ENCODE measurements at regions not wholly inside any gene's neighbourhood (a gene's known extent, or its start where the extent isn't known, plus 50 kb on each side); places are given as distances from the start of the nearest gene placed in this dataset.
A peak's percentile ranks its signal among the peaks of the same experiment; 100 is the strongest.

DNA sequence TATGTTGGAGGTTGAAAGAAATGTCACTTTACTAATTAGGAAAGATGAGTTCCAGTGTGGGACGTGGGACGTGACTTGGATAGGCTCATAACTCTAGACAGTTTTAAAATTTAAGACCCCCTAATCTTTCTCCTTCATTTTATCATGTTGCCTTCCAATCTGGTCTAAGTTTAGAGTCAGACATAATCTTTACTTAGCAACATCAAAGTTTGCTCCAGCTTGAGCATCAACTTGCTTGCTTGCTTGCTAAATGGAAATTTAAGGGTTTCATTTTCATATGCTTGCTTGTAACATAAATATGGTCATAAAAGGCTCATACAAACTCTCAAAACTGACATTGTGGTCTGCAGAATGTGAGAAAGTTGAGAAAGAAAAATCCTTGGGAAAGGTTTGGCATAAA is 428.9 kb downstream of the EPHA4 start:
- no peak for FAIRE-seq
- DNase-seq (ENCODE audit: extremely low spot score, insufficient read length, low read depth), result no peak

DNA sequence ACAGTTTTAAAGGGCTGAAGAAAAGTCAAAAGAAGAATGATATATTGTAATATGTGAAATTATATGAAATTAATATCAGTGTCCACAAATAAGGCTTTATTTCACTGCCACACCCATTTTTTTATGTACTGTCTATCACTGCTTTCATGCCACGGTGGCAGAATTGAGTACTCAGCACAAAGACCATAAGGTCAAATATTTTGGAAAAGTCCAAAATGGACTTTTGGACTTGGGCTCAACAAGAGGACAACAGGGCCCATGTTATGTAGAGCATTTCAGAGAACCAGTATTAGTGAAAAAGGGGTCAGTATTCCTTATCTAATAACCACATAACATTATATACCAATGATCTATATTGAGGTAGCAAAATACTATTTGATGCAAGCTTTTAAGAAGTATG is 427.2 kb downstream of the EPHA4 start:
- DNase-seq (ENCODE audit: extremely low spot score, insufficient read length, low read depth), result no peak

GRCh38 chr2:221145396-221145795 is 426.7 kb downstream of the EPHA4 start:
- no peak for DNase-seq (ENCODE audit: extremely low spot score, insufficient read length, low read depth)
- no peak for FAIRE-seq

More for the DNA sequence above, 427.2 kb downstream of the EPHA4 start:
- no peak for FAIRE-seq

GRCh38 chr2:221153226-221153625 is 418.9 kb downstream of the EPHA4 start:
- no peak for FAIRE-seq
- DNase-seq (ENCODE audit: extremely low spot score, insufficient read length, low read depth), result no peak

DNA sequence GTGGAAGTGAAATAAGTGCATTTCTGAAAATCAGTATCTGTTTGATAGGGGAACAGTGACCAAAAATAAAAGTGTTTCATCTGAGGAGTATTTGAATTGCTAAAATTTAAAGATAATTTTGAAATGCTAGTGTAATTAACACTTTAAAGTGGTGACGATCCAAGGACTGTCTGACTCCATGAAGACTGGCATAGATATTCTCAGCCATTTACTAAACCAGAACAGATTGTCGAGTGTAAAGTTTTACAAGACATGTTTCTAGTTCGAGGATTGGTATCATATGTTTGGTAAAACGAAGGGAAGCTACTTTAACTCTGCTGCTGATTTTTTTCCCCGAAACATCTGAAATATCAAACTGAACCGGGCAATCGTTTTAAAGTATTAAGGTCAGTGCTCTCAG is 417.9 kb downstream of the EPHA4 start:
- FAIRE-seq (no peak), DNase-seq (ENCODE audit: extremely low spot score, insufficient read length, low read depth) (no peak)

DNA sequence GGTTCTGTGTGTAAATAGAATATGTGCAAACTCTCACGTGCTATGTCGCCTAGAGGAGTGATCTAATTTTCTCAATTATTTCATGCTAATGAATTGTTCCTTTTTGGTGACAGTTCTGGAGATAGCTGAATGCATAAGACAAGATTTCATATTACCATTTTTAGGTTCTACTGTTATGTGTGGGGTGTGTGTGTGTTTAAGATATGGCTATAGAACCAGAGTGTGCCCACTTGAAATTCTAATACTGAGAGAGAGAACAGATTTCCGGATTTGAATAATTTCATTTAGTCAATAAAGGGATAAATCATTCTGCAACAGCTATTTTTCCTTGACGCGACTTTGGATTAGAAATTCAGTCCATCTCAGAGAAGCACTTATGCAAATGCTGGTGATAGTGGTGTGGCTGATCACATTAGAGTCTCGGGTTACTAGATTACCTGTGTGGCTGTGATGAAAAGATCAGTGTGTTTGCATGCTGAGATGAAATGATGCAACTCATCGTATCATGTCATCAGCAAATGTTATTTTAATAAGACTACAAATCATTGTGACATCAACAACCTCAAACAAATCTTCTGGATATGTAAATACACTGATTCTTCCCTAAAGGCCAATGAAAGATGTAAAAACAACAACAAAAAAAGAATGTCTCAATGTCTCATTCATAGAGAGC is 415.9 kb downstream of the EPHA4 start:
- FAIRE-seq (no peak), DNase-seq (ENCODE audit: extremely low spot score, insufficient read length, low read depth) (no peak)

DNA sequence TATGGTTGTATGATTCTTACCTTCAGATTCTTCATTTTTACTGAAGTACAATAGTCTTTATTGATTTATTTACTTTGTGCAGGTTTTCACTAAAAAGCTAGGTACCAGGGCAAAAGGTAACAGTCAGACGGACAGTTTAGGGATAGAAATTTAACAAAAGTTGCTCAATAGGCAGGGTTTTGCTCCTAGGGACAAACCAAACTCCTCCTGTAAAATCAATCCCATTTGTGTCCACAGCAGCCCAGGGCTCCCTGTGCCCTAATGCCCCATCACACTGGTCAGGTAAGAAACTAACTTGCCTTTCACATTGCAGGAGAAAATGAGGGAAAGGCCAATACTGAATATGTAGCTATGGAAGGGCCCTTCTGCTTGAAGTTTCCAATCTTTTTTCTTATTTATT is 410.9 kb downstream of the EPHA4 start:
- FAIRE-seq (no peak), DNase-seq (ENCODE audit: extremely low spot score, insufficient read length, low read depth) (no peak)

GRCh38 chr2:221166292-221166691 is 405.8 kb downstream of the EPHA4 start:
- DNase-seq (ENCODE audit: extremely low spot score, insufficient read length, low read depth) (no peak), FAIRE-seq (no peak)

DNA sequence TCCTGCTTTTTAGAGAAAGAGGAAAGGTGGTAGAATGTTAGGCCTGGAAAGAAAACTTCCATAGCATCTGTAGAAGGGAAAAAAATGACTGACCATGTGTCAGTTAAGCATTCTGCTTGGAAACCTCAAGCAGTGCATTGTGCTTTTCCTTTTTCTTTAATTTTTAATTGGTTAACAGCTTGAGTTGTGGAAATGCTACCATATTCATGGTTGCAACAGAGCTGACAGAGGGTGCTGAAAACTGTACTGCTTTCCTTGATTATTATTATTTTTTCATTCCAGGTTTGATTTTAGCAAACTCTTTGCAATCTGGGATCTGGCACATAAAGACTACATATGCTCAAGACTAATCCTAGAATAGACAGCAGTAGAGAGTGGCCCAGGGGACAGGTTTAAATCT is 404.5 kb downstream of the EPHA4 start:
- no peak for FAIRE-seq

GRCh38 chr2:221169724-221170123 is 402.4 kb downstream of the EPHA4 start:
- FAIRE-seq (no peak), DNase-seq (ENCODE audit: extremely low spot score, insufficient read length, low read depth) (no peak)

More for the DNA sequence above, 404.5 kb downstream of the EPHA4 start:
- DNase-seq (ENCODE audit: extremely low spot score, insufficient read length, low read depth), result no peak

DNA sequence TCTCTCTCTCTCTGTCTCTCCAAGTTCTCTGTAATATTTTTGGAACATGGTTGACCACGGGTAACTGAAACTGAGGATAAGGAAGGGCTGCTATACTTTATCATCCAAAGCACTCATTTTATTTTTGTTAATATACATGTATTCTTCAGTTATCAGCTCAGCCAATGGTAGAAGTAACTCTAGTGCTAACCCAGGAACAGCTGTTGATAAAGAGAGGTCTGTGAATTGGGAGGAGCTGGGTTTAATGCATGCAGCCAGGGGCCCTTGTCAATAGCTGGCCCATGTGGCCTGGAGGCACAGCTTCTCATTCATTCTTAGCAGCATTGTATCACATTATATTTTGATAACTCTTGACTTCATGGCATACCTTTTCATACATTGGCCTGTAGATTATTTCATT is 401.6 kb downstream of the EPHA4 start:
- no peak for FAIRE-seq
- DNase-seq (ENCODE audit: extremely low spot score, insufficient read length, low read depth), result no peak

DNA sequence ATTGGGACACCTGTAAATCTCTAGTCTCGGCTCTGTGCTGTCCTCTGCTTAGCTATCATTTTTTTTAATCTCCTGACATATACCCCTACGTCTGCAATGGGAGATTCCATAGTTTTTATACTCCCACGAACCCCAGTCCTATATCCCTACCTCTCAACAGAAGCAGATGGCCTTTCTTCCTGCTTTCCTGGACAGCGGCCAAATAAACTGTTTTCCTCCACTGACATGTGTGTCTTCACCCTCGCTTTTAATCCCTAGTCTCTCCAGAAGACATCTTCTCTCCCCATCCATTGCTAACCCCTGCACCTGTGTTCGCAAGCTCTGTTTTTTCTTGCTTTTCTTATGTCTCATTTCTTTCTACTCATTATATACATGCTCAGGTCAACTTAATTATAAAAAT is 395.4 kb downstream of the EPHA4 start:
- FAIRE-seq (no peak), DNase-seq (ENCODE audit: extremely low spot score, insufficient read length, low read depth) (no peak)

DNA sequence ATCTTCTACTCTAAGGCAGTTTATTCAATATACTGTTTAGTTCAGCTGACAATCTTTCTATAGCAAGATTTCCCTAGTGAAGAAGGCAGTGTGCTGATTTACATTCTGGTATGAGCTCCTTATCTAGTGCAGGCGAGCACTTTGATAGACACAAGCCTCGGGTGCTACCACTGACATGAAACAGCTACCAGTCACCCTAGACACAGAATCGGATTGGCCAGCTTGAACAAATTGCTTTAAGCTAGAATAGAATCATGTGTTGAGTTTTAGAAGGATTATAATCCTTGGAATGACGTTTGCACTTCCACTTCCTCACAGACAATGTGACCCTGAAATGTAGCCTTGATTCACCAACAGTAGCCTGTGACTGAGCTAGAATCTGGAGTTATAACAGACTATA is 394.0 kb downstream of the EPHA4 start:
- no peak for FAIRE-seq
- no peak for DNase-seq (ENCODE audit: extremely low spot score, insufficient read length, low read depth)

DNA sequence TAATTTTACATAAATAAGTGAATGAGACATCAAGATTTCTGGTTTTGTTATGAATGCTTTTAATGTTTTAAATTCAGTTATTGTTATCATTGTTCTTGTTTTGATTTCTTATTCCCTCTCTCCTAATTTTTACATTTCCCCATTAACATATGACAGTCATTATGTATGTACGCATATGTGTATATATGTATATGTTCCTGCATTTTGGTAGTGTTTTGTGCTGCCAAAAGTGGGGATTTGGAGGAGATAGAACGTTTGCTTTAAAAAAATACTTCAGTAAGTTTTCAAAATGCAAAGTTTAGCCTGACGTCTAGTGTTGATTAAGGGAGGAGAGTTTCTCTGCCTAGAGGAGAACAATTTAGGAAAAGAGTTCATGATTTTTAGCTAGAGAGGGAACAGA is 385.2 kb downstream of the EPHA4 start:
- DNase-seq (ENCODE audit: extremely low spot score, insufficient read length, low read depth) (no peak), FAIRE-seq (no peak)

DNA sequence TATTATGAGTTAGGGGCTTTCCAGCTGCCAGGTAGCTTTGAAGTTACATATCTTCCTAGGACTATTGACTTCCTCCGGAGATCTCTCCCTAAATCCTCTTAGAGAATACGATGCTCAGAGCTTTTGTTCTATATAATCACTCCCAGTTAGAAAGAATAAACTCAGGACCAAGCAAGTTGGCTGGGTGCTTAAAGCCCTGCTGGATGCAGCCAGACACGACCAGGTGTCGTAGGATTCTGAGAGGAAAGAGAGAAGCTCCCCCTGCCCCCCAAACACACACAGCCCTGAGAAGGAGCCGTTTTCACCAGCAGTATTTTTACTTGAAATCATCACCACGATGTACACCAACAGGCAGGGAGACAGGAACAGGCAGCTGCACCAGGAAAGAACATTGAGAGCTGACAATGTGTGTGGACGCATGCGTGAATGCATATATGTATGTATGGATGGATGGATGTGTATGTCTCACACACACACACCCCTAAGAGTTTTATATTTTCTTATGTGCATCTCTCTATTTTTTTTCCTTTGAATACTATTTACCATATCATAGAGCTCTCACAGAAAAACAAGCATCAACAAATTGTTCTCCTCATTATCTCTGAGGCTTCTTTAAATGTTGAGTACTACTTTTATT is 382.6 kb downstream of the EPHA4 start:
- FAIRE-seq (no peak), DNase-seq (ENCODE audit: extremely low spot score, insufficient read length, low read depth) (no peak)

GRCh38 chr2:221195829-221196228 is 376.3 kb downstream of the EPHA4 start:
- DNase-seq (ENCODE audit: extremely low spot score, insufficient read length, low read depth), result no peak
- FAIRE-seq, result no peak

- FAIRE-seq (no peak), DNase-seq (ENCODE audit: extremely low spot score, insufficient read length, low read depth) (no peak)
Measured at GRCh38 chr2:221197225-221197856, 374.8 kb downstream of the EPHA4 start.

DNA sequence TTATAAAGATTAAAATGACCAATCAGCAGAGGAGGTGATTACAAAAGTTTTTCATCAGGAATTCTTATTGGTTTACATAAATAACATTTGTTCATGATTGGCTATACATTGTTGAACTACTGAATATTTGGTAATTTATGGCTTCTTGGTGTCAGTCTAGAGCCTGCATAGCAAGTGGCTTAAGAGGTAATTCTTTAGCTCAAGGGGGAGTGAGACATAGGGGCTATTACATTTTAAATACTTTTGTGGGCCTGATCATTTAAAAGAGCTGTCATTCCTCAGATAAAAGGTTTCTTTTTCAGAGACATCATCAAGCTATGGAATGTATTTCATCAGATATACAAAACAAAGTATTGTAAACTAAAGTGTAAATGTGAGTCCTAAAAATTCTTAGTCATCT is 373.8 kb downstream of the EPHA4 start:
- FAIRE-seq (no peak), DNase-seq (ENCODE audit: extremely low spot score, insufficient read length, low read depth) (no peak)

DNA sequence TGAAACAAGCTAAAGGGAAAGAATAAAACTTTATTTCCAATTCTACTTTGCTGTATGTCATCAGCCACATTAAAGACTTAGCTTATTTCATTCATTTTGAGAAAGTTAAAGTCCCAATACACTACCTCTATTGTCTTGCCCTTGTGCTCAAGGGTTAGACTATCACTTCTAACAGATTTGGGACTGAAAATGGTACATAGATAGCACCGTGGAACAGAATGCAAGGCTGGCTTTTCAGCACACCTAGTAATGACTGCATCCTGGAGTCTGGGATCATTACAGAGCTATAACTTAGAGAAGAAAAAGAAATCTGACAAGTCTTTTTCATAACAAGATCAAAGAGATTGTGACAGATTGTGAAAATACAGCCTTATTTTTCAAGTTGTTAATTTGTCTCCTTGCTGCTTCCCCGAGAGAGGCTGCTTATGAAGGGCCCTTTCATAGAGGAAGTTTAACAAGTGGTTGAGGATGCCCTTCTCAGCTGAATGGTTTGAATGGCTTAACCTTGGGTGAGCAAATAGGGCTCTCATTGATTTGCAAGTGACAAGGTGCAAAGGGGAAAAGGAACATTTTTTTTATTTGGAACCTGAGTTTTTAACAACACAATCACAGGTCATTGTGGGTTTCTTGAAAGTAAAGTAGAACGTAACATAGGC is 371.8 kb downstream of the EPHA4 start:
- no peak for FAIRE-seq

DNA sequence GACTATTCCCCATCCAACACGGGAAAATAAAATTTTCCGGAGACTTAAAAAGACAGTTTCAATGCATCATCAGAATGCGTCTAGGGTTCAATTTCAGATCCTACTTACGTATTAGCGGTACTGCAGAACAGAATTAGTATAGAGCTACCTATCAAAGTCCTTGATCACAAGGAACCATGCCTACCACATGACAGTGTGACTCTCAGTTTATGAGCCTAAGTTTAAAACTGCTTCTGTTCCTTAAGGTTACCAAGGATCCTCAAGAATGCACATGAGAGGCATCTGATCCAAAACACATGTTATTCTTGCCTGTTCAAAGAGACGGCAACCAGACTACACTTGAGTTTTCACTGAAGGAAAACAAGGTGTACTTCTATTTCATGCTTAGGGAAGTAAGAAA is 369.7 kb downstream of the EPHA4 start:
- DNase-seq (ENCODE audit: extremely low spot score, insufficient read length, low read depth) (no peak), FAIRE-seq (peak; percentile 63)

More for the DNA sequence above, 371.8 kb downstream of the EPHA4 start:
- no peak for DNase-seq (ENCODE audit: extremely low spot score, insufficient read length, low read depth)

GRCh38 chr2:221203125-221203524 is 369.0 kb downstream of the EPHA4 start:
- FAIRE-seq, result peak; percentile 72

More at GRCh38 chr2:221203125-221203524, 369.0 kb downstream of the EPHA4 start:
- DNase-seq (ENCODE audit: extremely low spot score, insufficient read length, low read depth), result peak; percentile 12
